ENCODE measurements at regions not wholly inside any gene's neighbourhood (a gene's known extent, or its start where the extent isn't known, plus 50 kb on each side); places are given as distances from the start of the nearest gene placed in this dataset.

- dilution Hi-C loops (cut with MboI; ENCODE audit: extremely low pct_ligation_motif_present, low sequenced_read_pairs) (no loop called here), intact Hi-C loops (cut with micrococcal nuclease) (no loop called here)
- H3K4me3 ChIP-seq (replicated peaks in 1 of 3; ENCODE audit: insufficient read depth in 1 of 3, low read depth in 1 of 3, low read length in 3 of 3): no peak overlapping the region
- H3K27ac ChIP-seq (ENCODE audit: insufficient read depth, low read depth, low read length): no peak overlapping the region
- BruUV-seq (replicated peaks): no TSS peak
- H3K36me3 ChIP-seq (ENCODE audit: control insufficient read depth in 2 of 2, extremely low read depth in 1 of 2, insufficient read depth in 2 of 2, low read length in 2 of 2): no peaks in the 10 kb centered on the region
- ChIA-PET POLR2A (no interaction called here), CTCF (no interaction called here)
- H3K9me1 ChIP-seq (replicated peaks; ENCODE audit: control insufficient read depth, extremely low read depth, insufficient read depth, low read length): no peaks in the 10 kb centered on the region
- no peaks in the 10 kb centered on the region for H3K27me3 ChIP-seq (ENCODE audit: control insufficient read depth in 2 of 2, insufficient read depth in 2 of 2, low read length in 2 of 2)
- FAIRE-seq (no peak), DNase-seq (ENCODE audit: low read depth, low spot score) (no peak)
- H3K9ac ChIP-seq (replicated peaks; ENCODE audit: extremely low read depth, insufficient read depth, low read length): no peak overlapping the region
- no peak overlapping the region for H3K4me2 ChIP-seq (ENCODE audit: insufficient read depth, low read length)
- no peak for TF ChIP-seq MAX (IDR thresholded peaks at IDR 0.05; ENCODE audit: insufficient read depth, insufficient read length)
- no peak for TF ChIP-seq GATA2 (IDR thresholded peaks at IDR 0.05; ENCODE audit: insufficient read depth, insufficient read length, low read depth, low read length)
- TF ChIP-seq JUN (IDR thresholded peaks at IDR 0.05; ENCODE audit: borderline replicate concordance, insufficient read depth, insufficient read length, low read depth): no peak
- TF ChIP-seq CTCF (IDR thresholded peaks at IDR 0.05; ENCODE audit: extremely low read depth in 1 of 2, insufficient read depth in 1 of 2, low read depth in 1 of 2, low read length in 2 of 2): no peak
- no peak for TF ChIP-seq EZH2 (IDR thresholded peaks at IDR 0.05; ENCODE audit: borderline replicate concordance, low read depth, low read length, severe bottlenecking)
- no peak for TF ChIP-seq MYC (IDR thresholded peaks at IDR 0.05; ENCODE audit: low read depth, low read length)
- TF ChIP-seq POLR2AphosphoS5 (IDR thresholded peaks at IDR 0.05; ENCODE audit: insufficient read depth, low read depth, low read length): no peak
- no peak for TF ChIP-seq FOS (IDR thresholded peaks at IDR 0.05; ENCODE audit: borderline replicate concordance, insufficient read depth, low read length)
- no peak overlapping the region for H2AFZ ChIP-seq (ENCODE audit: low read depth, low read length)
- H4K20me1 ChIP-seq (replicated peaks; ENCODE audit: control insufficient read depth, extremely low read depth, insufficient read depth, low read length): no peaks in the 10 kb centered on the region
- H3K79me2 ChIP-seq (ENCODE audit: control insufficient read depth, insufficient read depth, low read length): no peaks in the 10 kb centered on the region
- H3K9me3 ChIP-seq (replicated peaks; ENCODE audit: control insufficient read depth, insufficient read depth, low read length): no peaks in the 10 kb centered on the region
- no peaks in the 10 kb centered on the region for H3K4me1 ChIP-seq (ENCODE audit: control insufficient read depth, extremely low read depth, insufficient read depth, low read length)
These were observed 441.9 kb upstream of the SLC14A2 start for GRCh38 chr18:45173327-45173726.

Data from endothelial cell of umbilical vein (primary cell).